MCF 10A (cell line): ENCODE measurements at regions not wholly inside any gene's neighbourhood (a gene's known extent, or its start where the extent isn't known, plus 50 kb on each side); places are given as distances from the start of the nearest gene placed in this dataset.

ENCODE experiments used
- BruUV-seq: library from RNA; stranded (reverse); fragments of 400-500 nt; replicated peaks from 2 replicates; lab custom pipeline; 2021; lab: Mats Ljungman, UMichigan
- CTCF ChIA-PET: fragments of 300-600 bp; sonication (Branson Sonifier 250); formaldehyde crosslinking; extraction: SDS; loops from one replicate; lab custom pipeline; 2021; ENCODE audit warnings: antibody characterized with exemption, inconsistent platforms; lab: Yijun Ruan, JAX
- POLR2A ChIA-PET: fragments of 300-600, 350-650 bp; sonication (Branson Sonifier 250); formaldehyde crosslinking; extraction: SDS; loops from one replicate; lab custom pipeline; 2020; ENCODE audit warnings: antibody characterized with exemption, inconsistent platforms; lab: Yijun Ruan, JAX
- DNase-seq: peaks from one replicate; pipeline ENCODE4 v3.0.0-alpha.2; 2018; ENCODE audit not compliant: unreplicated experiment
- H3K27ac Mint-ChIP-seq: one replicate; pipeline ENCODE4 v1.8.0; 2022; ENCODE audit warnings: mild to moderate bottlenecking, low read depth, mixed read lengths; ENCODE audit not compliant: unreplicated experiment
- H3K27me3 Mint-ChIP-seq: one replicate; pipeline ENCODE4 v1.8.0; 2022; ENCODE audit warnings: mixed read lengths; ENCODE audit not compliant: insufficient read depth, unreplicated experiment
- H3K36me3 Mint-ChIP-seq: one replicate; pipeline ENCODE4 v1.8.0; 2022; ENCODE audit warnings: mild to moderate bottlenecking, moderate library complexity, mixed read lengths; ENCODE audit not compliant: insufficient read depth, unreplicated experiment
- H3K4me1 Mint-ChIP-seq: one replicate; pipeline ENCODE4 v1.8.0; 2022; ENCODE audit warnings: mixed read lengths; ENCODE audit not compliant: insufficient read depth, unreplicated experiment
- H3K4me3 Mint-ChIP-seq: one replicate; pipeline ENCODE4 v1.8.0; 2022; ENCODE audit warnings: mild to moderate bottlenecking, moderate library complexity, mixed read lengths; ENCODE audit not compliant: unreplicated experiment
- H3K9me3 Mint-ChIP-seq: one replicate; pipeline ENCODE4 v1.8.0; 2022; ENCODE audit warnings: mixed read lengths; ENCODE audit not compliant: unreplicated experiment
- CTCF ChIP-seq: fragments of 200-600 bp; IDR thresholded peaks from one replicate; pipeline ENCODE4 v1.8.0; 2022; ENCODE audit warnings: antibody characterized with exemption, mild to moderate bottlenecking; ENCODE audit not compliant: unreplicated experiment
- intact Hi-C: fragments of 100-400 bp; cut with micrococcal nuclease; formaldehyde crosslinking; loops from 2 replicates; pipeline ENCODE4 v1.14.1; 2022

- Mint-ChIP-seq H3K27ac (no peak overlapping the region), H3K4me1 (no peaks in the 10 kb centered on the region), H3K36me3 (peaks cover 4% of the 10 kb centered on the region), H3K4me3 (no peak overlapping the region), H3K27me3 (no peaks in the 10 kb centered on the region), H3K9me3 (no peaks in the 10 kb centered on the region)
- TF ChIP-seq CTCF, result no peak
- no peak for DNase-seq
- CTCF ChIA-PET, result no interaction called here
- POLR2A ChIA-PET, result no interaction called here
- intact Hi-C loops, result no loop called here
- BruUV-seq, result no TSS peak
Observed at GRCh38 chr12:107552263-107552662, 133.3 kb upstream of the PWP1 start.

GRCh38 chr12:107553211-107553765 lies 132.3 kb upstream of the PWP1 start:
- BruUV-seq, result no TSS peak
- Mint-ChIP-seq H3K27me3 (no peaks in the 10 kb centered on the region), H3K27ac (no peak overlapping the region), H3K9me3 (no peaks in the 10 kb centered on the region), H3K36me3 (peaks cover 4% of the 10 kb centered on the region), H3K4me1 (no peaks in the 10 kb centered on the region), H3K4me3 (no peak overlapping the region)
- ChIA-PET CTCF (interaction anchor here (0.6 to 1.2 kb wide), 3 partner anchors 15 to 496 kb away, joined by 3 read pairs; no protein-coding TSS in a partner anchor), POLR2A (no interaction called here)
- no peak for TF ChIP-seq CTCF
- intact Hi-C loops, result no loop called here
- no peak for DNase-seq

DNA sequence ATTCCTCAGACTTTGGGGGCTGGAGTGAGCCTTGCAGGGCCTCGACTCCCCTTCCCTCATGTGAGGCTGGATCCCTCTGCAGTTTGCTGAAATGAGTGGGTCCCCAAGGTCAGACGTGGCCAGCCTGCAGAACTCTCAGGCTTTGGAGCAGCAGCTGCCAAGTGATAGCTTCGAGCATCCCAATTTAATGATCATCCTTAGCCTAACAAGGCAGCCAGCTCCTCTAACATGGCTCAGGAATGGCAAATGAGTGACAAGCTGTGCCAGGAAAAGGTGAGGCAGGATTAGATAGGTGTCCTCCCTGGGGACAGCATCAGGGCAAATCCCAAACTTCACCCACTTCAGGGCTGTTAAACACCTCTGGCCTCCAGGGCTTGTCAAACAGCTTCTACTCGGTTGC lies 130.7 kb upstream of the PWP1 start:
- no peak for DNase-seq
- no peak for TF ChIP-seq CTCF
- Mint-ChIP-seq H3K9me3 (no peaks in the 10 kb centered on the region), H3K27me3 (no peaks in the 10 kb centered on the region), H3K27ac (no peak overlapping the region), H3K4me1 (no peaks in the 10 kb centered on the region), H3K4me3 (no peak overlapping the region), H3K36me3 (peaks cover 4% of the 10 kb centered on the region)
- BruUV-seq, result no TSS peak
- CTCF ChIA-PET, result interaction anchor here (0.6 to 1.6 kb wide), 3 partner anchors 8 to 401 kb away, joined by 3 to 6 read pairs (median 6); no protein-coding TSS in a partner anchor
- POLR2A ChIA-PET, result no interaction called here
- intact Hi-C loops, result no loop called here

DNA sequence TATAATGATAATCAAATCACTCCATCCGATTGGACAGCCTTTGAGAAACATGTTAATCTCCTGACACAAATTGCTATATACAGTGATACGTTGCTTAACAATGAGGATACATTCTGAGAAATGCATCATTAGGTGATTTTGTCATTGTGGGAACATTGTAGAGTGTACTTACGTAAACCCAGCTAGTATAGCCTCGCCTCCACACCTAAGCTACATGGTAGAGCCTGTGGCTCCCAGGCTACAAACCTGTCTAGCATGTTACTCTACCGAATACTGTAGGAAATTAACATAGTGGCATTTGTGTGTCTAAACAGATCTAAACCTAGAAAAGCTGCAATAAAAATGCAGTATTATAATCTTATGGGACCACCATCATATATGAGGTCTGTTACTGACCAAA lies 128.6 kb upstream of the PWP1 start:
- intact Hi-C loops, result no loop called here
- ChIA-PET POLR2A (no interaction called here), CTCF (interaction anchor here (0.7 kb wide), 1 partner anchor 453 kb away, joined by 3 read pairs; no protein-coding TSS in a partner anchor)
- Mint-ChIP-seq H3K36me3 (peaks cover 4% of the 10 kb centered on the region), H3K27me3 (no peaks in the 10 kb centered on the region), H3K4me3 (no peak overlapping the region), H3K4me1 (peaks cover 8% of the 10 kb centered on the region), H3K9me3 (no peaks in the 10 kb centered on the region), H3K27ac (no peak overlapping the region)
- DNase-seq, result no peak
- TF ChIP-seq CTCF, result no peak
- BruUV-seq, result no TSS peak
